ENCODE measurements at regions not wholly inside any gene's neighbourhood (a gene's known extent, or its start where the extent isn't known, plus 50 kb on each side); places are given as distances from the start of the nearest gene placed in this dataset.

- no peak for DNase-seq
Measured at GRCh38 chr9:119810645-119811429, 441.6 kb upstream of the BRINP1 start.

GRCh38 chr9:119803679-119804078 lies 434.4 kb upstream of the BRINP1 start:
- DNase-seq: no peak

GRCh38 chr9:119802621-119803020 lies 433.4 kb upstream of the BRINP1 start:
- no peak for DNase-seq

GRCh38 chr9:119802133-119802532 lies 432.9 kb upstream of the BRINP1 start:
- DNase-seq: no peak

- no peak for DNase-seq
Measured at GRCh38 chr9:119801311-119801710, 432.1 kb upstream of the BRINP1 start.

- DNase-seq: no peak
Measured at GRCh38 chr9:119795395-119795794, 426.2 kb upstream of the BRINP1 start.

- no peak for DNase-seq
Measured at GRCh38 chr9:119794836-119795235, 425.6 kb upstream of the BRINP1 start.

GRCh38 chr9:119793218-119793617 lies 424.0 kb upstream of the BRINP1 start:
- DNase-seq: no peak

GRCh38 chr9:119792242-119792641 lies 423.0 kb upstream of the BRINP1 start:
- no peak for DNase-seq

- no peak for DNase-seq
Measured at GRCh38 chr9:119789987-119790386, 420.8 kb upstream of the BRINP1 start.

GRCh38 chr9:119788921-119789320 lies 419.7 kb upstream of the BRINP1 start:
- DNase-seq: no peak

GRCh38 chr9:119781886-119782285 lies 412.7 kb upstream of the BRINP1 start:
- DNase-seq: no peak

GRCh38 chr9:119775410-119775809 lies 406.2 kb upstream of the BRINP1 start:
- DNase-seq: no peak

- DNase-seq: no peak
Measured at GRCh38 chr9:119773823-119774222, 404.6 kb upstream of the BRINP1 start.

- DNase-seq: no peak
Measured at GRCh38 chr9:119771341-119771740, 402.1 kb upstream of the BRINP1 start.

GRCh38 chr9:119768266-119768665 lies 399.0 kb upstream of the BRINP1 start:
- no peak for DNase-seq

GRCh38 chr9:119765632-119766175 lies 396.5 kb upstream of the BRINP1 start:
- DNase-seq: no peak

GRCh38 chr9:119763260-119763659 lies 394.0 kb upstream of the BRINP1 start:
- no peak for DNase-seq

GRCh38 chr9:119761812-119762211 lies 392.6 kb upstream of the BRINP1 start:
- no peak for DNase-seq

- no peak for DNase-seq
Measured at GRCh38 chr9:119758990-119759389, 389.8 kb upstream of the BRINP1 start.

- DNase-seq: no peak
Measured at GRCh38 chr9:119758241-119758640, 389.0 kb upstream of the BRINP1 start.

- DNase-seq: no peak
Measured at GRCh38 chr9:119739476-119739875, 370.2 kb upstream of the BRINP1 start.

- no peak for DNase-seq
Measured at GRCh38 chr9:119736491-119737454, 367.5 kb upstream of the BRINP1 start.

- DNase-seq: no peak
Measured at GRCh38 chr9:119727988-119728387, 358.8 kb upstream of the BRINP1 start.

Measured in activated CD4-positive, alpha-beta T cell treated with anti-CD3 and anti-CD28 coated beads, Interleukin-2, amount 50 U/mL, for 4 hours (primary cell).